ENCODE measurements at regions not wholly inside any gene's neighbourhood (a gene's known extent, or its start where the extent isn't known, plus 50 kb on each side); places are given as distances from the start of the nearest gene placed in this dataset.

- no peak overlapping the region for H2BK5ac ChIP-seq (ENCODE audit: insufficient read length, low read length)
- H3K18ac ChIP-seq (ENCODE audit: insufficient read length, low read depth, low read length) = no peak overlapping the region
- Mint-ChIP-seq H3K4me3 (no peak overlapping the region), H3K4me1 (peaks cover 6 to 11% of the 10 kb centered on the region in 2 experiments), H3K27ac (no peak overlapping the region), H3K27me3 (ENCODE audit: low read depth) (peaks cover 16% of the 10 kb centered on the region), H3K9me3 (no peaks in the 10 kb centered on the region), H3K36me3 (ENCODE audit: insufficient read depth in 1 of 3, low read depth in 3 of 3) (no peaks in the 10 kb centered on the region)
- no peak overlapping the region for H3T11ph ChIP-seq (ENCODE audit: low read length)
- no peaks in the 10 kb centered on the region for H4K20me1 ChIP-seq (ENCODE audit: control insufficient read depth, insufficient read depth, insufficient read length)
- H3K4ac ChIP-seq (ENCODE audit: low read depth, low read length) = no peak overlapping the region
- no peak overlapping the region for H4K91ac ChIP-seq (ENCODE audit: insufficient read length, low read depth, low read length)
- no peak overlapping the region for H3K14ac ChIP-seq (ENCODE audit: insufficient read depth, low read length)
- H3K4me1 ChIP-seq (ENCODE audit: insufficient read depth, low read length) = no peaks in the 10 kb centered on the region
- TF ChIP-seq CTCF (conservative IDR thresholded peaks at IDR 0.05) = peak; percentile 86
- H2BK120ac ChIP-seq (ENCODE audit: low read depth, low read length, poor library complexity, severe bottlenecking) = no peak overlapping the region
- no peak for DNase-seq
- no peaks in the 10 kb centered on the region for H3K9me3 ChIP-seq (ENCODE audit: control insufficient read depth, low read depth, low read length)
- no peak overlapping the region for H3K56ac ChIP-seq (ENCODE audit: insufficient read length, low read depth, low read length)
- H2AK5ac ChIP-seq (ENCODE audit: insufficient read length, low read length) = no peak overlapping the region
- H3K79me2 ChIP-seq (ENCODE audit: insufficient read depth, low read length) = no peaks in the 10 kb centered on the region
- no peak overlapping the region for H2BK15ac ChIP-seq (ENCODE audit: low read depth, low read length)
- H2BK20ac ChIP-seq (ENCODE audit: low read depth, low read length, poor library complexity, severe bottlenecking) = no peak overlapping the region
- no CpG with 5 or more reads among the region's 7 CpGs for WGBS (ENCODE audit: extremely low coverage, insufficient read length, low lambda C conversion rate)
- H3K23ac ChIP-seq (ENCODE audit: insufficient read length, low read depth, low read length) = no peak overlapping the region
- H3K23me2 ChIP-seq (ENCODE audit: insufficient read length, low read depth, low read length, poor library complexity, severe bottlenecking) = no peaks in the 10 kb centered on the region
- H2BK12ac ChIP-seq (ENCODE audit: insufficient read length, low read depth, low read length) = no peak overlapping the region
- no peak overlapping the region for H2AFZ ChIP-seq (ENCODE audit: low read length)
- H3K27me3 ChIP-seq (ENCODE audit: insufficient read depth, low read length) = no peaks in the 10 kb centered on the region
- no peak overlapping the region for H3K9ac ChIP-seq (ENCODE audit: extremely low read depth, insufficient read length, low read length)
- no peaks in the 10 kb centered on the region for H3K79me1 ChIP-seq (ENCODE audit: insufficient read depth, low read depth, low read length, poor library complexity, severe bottlenecking)
- no peak overlapping the region for H3K4me2 ChIP-seq (ENCODE audit: insufficient read depth, insufficient read length, low read length)
- no peak overlapping the region for H4K8ac ChIP-seq (replicated peaks; ENCODE audit: insufficient read length, low read depth, low read length)
- H3K27ac ChIP-seq (ENCODE audit: insufficient read length, low read depth, low read length) = no peak overlapping the region
- no peak overlapping the region for H4K5ac ChIP-seq (ENCODE audit: insufficient read length, low read depth, low read length)
Observed at GRCh38 chr14:62126879-62127478, 364.8 kb downstream of the SNAPC1 start.

Measured in H9 (cell line).